RPMI7951 (cell line): ENCODE measurements at regions not wholly inside any gene's neighbourhood (a gene's known extent, or its start where the extent isn't known, plus 50 kb on each side); places are given as distances from the start of the nearest gene placed in this dataset.

Experiments used
- DNase-seq: peaks from one replicate; pipeline ENCODE4 v3.0.0-alpha.2; 2012; ENCODE audit warnings: low read depth

GRCh38 chr5:93164690-93165089, 416.3 kb downstream of the NR2F1-AS1 start:
- peak; percentile 90 for DNase-seq

- peak; percentile 83 for DNase-seq
Measured at GRCh38 chr5:93163010-93163663, 417.9 kb downstream of the NR2F1-AS1 start.

- DNase-seq, result peak; percentile 87
Measured at GRCh38 chr5:93161661-93162654, 419.1 kb downstream of the NR2F1-AS1 start.

- DNase-seq, result peak; percentile 84
Measured at GRCh38 chr5:93158841-93159240, 422.2 kb downstream of the NR2F1-AS1 start.

GRCh38 chr5:93156566-93156965, 424.5 kb downstream of the NR2F1-AS1 start:
- DNase-seq, result no peak

GRCh38 chr5:93154535-93154934, 426.5 kb downstream of the NR2F1-AS1 start:
- no peak for DNase-seq

- DNase-seq, result no peak
Measured at GRCh38 chr5:93153461-93153860, 427.6 kb downstream of the NR2F1-AS1 start.

- peak; percentile 20 for DNase-seq
Measured at GRCh38 chr5:93151896-93152295, 429.1 kb downstream of the NR2F1-AS1 start.

GRCh38 chr5:93151121-93151520, 429.9 kb downstream of the NR2F1-AS1 start:
- peak; percentile 40 for DNase-seq

- DNase-seq, result peak; percentile 36
Measured at GRCh38 chr5:93150311-93151012, 430.6 kb downstream of the NR2F1-AS1 start.

GRCh38 chr5:93145767-93146166, 435.3 kb downstream of the NR2F1-AS1 start:
- peak; percentile 12 for DNase-seq

- no peak for DNase-seq
Measured at GRCh38 chr5:93145019-93145418, 436.0 kb downstream of the NR2F1-AS1 start.

GRCh38 chr5:93141969-93142368, 439.1 kb downstream of the NR2F1-AS1 start:
- peak; percentile 22 for DNase-seq

- DNase-seq, result peak; percentile 24
Measured at GRCh38 chr5:93130624-93131490, 450.2 kb downstream of the NR2F1-AS1 start.

GRCh38 chr5:93126634-93127033, 454.4 kb downstream of the NR2F1-AS1 start:
- peak; percentile 18 for DNase-seq

- DNase-seq, result no peak
Measured at GRCh38 chr5:93123127-93123526, 457.9 kb downstream of the NR2F1-AS1 start.

- DNase-seq, result no peak
Measured at GRCh38 chr5:93122446-93122845, 458.6 kb downstream of the NR2F1-AS1 start.

GRCh38 chr5:93120771-93121170, 460.2 kb downstream of the NR2F1-AS1 start:
- no peak for DNase-seq

- no peak for DNase-seq
Measured at GRCh38 chr5:93120051-93120450, 461.0 kb downstream of the NR2F1-AS1 start.

GRCh38 chr5:93117751-93118531, 463.1 kb downstream of the NR2F1-AS1 start:
- peak; percentile 38 for DNase-seq
